ENCODE measurements at regions not wholly inside any gene's neighbourhood (a gene's known extent, or its start where the extent isn't known, plus 50 kb on each side); places are given as distances from the start of the nearest gene placed in this dataset.

GRCh38 chr13:48181482-48182145 is 51.4 kb upstream of the ITM2B start:
- no peak overlapping the region for H3K27ac ChIP-seq (ENCODE audit: low read depth, low read length)
- 77 to 87% (median 84%) methylated on average over 5 of the region's 5 CpGs for WGBS, 3 donors

- no peak overlapping the region for H3K27ac ChIP-seq (ENCODE audit: low read depth, low read length)
- WGBS, 3 donors = 32 to 70% (median 65%) methylated on average over 2 of the region's 2 CpGs
These were observed 54.9 kb upstream of the ITM2B start for GRCh38 chr13:48178126-48178525.

DNA sequence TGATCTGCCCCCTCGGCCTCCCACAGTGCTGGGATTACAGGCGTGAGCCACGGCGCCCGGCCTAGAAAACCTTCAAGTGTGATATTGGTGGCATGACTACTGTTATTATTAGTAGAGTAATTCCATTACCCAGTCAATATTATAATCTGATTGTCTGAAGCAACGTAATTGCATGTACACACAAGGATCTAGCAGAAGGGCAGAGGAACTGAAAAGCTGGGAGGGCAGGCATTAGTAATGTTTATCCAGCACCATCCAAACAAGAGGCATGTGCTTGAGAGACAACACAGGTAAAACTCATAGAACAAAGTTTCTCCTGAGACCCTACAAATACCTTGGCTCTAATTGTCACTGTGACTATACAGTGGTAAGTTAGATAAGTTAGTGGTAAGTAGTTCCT is 56.2 kb upstream of the ITM2B start:
- WGBS, 3 donors = 91 to 98% (median 96%) methylated on average over 6 of the region's 6 CpGs
- no peak overlapping the region for H3K27ac ChIP-seq (ENCODE audit: low read depth, low read length)

DNA sequence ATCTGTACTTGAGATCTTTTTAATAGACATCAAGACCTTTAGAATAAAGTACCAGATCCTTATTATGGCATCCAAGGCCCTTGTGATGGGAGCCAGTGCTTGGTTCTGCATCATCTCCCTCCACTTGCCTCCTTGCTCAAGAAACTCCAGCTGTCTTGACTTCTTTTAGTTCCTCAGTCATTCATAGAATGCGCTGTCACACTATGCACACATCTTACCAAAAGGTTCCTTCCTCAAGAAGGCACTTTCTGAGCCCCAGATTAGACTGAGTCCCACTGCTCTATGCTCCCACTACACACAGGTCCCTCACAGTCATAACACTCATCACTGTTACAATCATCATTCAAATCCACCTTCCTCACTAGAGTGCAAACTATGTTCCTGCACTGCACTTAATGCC is 57.8 kb upstream of the ITM2B start:
- H3K27ac ChIP-seq (ENCODE audit: low read depth, low read length) = no peak overlapping the region
- WGBS, 3 donors = 88 to 98% (median 92%) methylated on average over 1 of the region's 1 CpG

GRCh38 chr13:48167866-48168265 is 65.1 kb upstream of the ITM2B start:
- 76 to 90% (median 86%) methylated on average over 5 of the region's 5 CpGs for WGBS, 3 donors
- H3K27ac ChIP-seq (ENCODE audit: low read depth, low read length) = no peak overlapping the region

- H3K27ac ChIP-seq (ENCODE audit: low read depth, low read length) = no peak overlapping the region
- 56 to 100% (median 95%) methylated on average over 1 of the region's 1 CpG for WGBS, 3 donors
These were observed 67.3 kb upstream of the ITM2B start for GRCh38 chr13:48165727-48166126.

GRCh38 chr13:48165063-48165462 is 67.9 kb upstream of the ITM2B start:
- WGBS, 3 donors = 74 to 92% (median 90%) methylated on average over 1 of the region's 1 CpG

DNA sequence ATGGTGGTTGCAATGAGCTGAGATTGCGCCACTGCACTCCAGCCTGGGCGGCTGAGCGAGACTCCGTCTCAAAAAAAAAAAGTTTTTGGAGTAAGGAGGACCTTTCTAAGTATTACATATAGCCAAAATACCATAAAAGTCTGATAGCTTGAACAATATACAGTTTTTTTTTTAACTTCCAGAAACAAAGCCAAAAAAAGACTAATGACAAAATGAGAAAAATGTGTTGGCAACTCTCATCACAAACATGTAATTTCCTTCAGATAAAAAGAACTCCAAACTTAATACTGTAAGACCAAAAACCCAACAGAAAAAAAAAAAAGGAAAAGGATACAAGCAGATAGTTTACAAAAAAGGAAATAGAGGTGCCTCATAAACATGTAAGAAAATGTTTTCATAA is 68.2 kb upstream of the MED4 start:
- no peak overlapping the region for H3K27ac ChIP-seq (ENCODE audit: low read depth, low read length)
- 40 to 88% (median 49%) methylated on average over 4 of the region's 4 CpGs for WGBS, 3 donors

More at GRCh38 chr13:48165063-48165462, 67.9 kb upstream of the ITM2B start:
- no peak overlapping the region for H3K27ac ChIP-seq (ENCODE audit: low read depth, low read length)

DNA sequence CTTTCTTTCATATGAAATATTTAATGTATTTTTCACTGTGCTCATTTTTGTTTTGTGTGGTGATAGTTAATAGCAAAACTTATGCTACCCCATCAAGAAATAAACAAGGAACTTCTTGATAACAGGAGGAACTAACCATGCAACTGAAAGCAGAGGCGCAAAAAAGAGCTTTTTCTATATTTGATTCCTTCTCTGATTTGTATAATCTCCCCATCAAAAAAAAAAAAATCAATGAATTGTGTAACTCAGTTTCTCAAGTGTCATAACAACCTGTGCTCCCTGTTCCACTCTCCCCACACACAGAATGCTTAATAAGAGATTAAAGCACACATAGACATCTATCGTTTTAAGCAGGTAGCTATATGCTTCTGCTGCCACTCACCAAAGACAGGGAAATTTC is 67.3 kb upstream of the MED4 start:
- no peak overlapping the region for H3K27ac ChIP-seq (ENCODE audit: low read depth, low read length)
- 59 to 78% (median 60%) methylated on average over 2 of the region's 2 CpGs for WGBS, 3 donors

GRCh38 chr13:48161530-48162179 is 66.8 kb upstream of the MED4 start:
- WGBS, 3 donors = 33 to 84% (median 50%) methylated on average over 5 of the region's 5 CpGs

GRCh38 chr13:48160606-48161278 is 65.8 kb upstream of the MED4 start:
- H3K27ac ChIP-seq (ENCODE audit: low read depth, low read length) = peak overlapping the region; percentile 38
- WGBS, 3 donors = 54 to 67% (median 57%) methylated on average over 5 of the region's 5 CpGs

More at GRCh38 chr13:48161530-48162179, 66.8 kb upstream of the MED4 start:
- peak overlapping the region; percentile 38 for H3K27ac ChIP-seq (ENCODE audit: low read depth, low read length)

DNA sequence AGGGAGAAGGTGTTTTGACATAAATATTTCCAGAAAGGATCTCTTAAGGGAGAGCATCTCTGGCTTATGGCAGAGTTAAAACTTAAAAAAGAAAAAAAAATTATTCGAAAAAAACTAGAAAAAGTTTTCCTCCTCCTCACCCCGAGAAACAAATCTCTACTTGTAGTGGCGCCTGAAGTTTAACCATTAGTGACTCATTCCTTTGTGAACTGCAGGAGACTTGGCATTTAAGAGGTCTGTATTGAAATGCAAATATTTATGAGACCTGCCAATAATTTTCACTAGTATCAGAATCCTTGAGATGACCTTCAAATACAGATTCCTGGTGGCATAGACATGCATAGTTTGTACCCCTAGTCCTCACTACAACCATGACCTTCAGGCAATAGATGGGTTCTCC is 64.9 kb upstream of the MED4 start:
- no peak overlapping the region for H3K27ac ChIP-seq (ENCODE audit: low read depth, low read length)
- 59 to 70% (median 70%) methylated on average over 3 of the region's 3 CpGs for WGBS, 3 donors

DNA sequence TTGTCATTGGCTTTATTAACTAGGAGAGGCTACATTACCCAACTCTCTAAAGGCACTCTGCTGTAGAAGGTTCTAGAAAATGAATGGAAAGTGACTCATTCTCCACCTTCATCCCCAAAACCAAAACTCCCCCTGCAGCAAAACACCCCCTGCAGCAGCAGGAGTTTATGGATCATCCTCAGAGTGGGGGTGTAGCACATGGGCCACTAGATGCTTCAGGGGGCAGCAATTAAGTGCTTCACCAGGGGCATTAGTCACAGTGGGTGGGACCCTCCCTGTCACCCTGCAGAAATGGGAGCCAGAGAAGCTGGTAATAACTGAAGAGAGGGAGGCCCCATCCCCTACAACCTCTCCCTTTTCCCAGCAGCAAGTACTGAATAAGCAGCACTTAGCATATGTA is 64.5 kb upstream of the MED4 start:
- no peak overlapping the region for H3K27ac ChIP-seq (ENCODE audit: low read depth, low read length)

DNA sequence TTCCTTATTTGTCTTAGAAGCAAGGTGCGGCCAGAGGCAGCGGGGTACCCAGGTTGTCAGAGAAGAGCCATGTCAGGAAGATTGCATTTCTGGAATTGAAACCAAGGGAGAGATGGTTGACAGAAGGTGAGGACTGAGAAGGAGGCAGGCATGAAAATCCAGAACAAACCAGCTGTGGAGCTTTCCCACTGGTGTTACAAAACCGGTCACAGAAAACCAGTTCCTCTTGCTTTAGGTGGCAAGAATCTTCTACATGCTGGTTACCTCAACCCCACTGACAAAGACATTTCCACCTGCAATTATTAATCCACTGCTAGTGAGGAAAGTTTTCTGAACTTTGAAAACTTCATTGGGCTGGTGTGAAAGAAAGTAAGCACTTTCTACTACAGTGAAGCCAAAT is 64.0 kb upstream of the MED4 start:
- WGBS, 3 donors = 70 to 84% (median 80%) methylated on average over 3 of the region's 3 CpGs
- H3K27ac ChIP-seq (ENCODE audit: low read depth, low read length) = no peak overlapping the region

- 43 to 67% (median 48%) methylated on average over 1 of the region's 1 CpG for WGBS, 3 donors
- no peak overlapping the region for H3K27ac ChIP-seq (ENCODE audit: low read depth, low read length)
These were observed 63.4 kb upstream of the MED4 start for GRCh38 chr13:48158290-48158689.

DNA sequence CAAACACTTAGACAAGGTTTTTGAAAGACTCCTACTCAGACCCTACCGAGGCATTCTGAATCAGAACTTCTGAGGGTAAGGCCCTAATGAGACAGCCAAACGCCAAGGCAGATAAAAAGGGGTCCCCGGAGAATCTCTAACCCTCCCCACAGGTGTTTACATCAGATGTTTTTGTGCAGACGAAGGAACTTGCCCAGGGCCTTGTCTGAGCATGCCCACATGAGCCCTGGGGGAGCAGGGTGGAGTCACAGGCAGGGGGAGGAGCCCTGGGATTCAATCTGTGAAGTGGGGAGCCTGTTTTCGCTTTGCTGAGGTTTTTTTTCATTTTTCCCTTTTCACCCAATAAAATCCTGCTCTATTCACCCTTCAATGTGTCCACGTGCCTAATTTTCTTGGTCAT is 61.6 kb upstream of the MED4 start:
- whole genome bisulfite sequencing, 3 donors = 76 to 80% (median 79%) methylated on average over 6 of the region's 6 CpGs
- H3K27ac ChIP-seq (ENCODE audit: low read depth, low read length) = no peak overlapping the region

DNA sequence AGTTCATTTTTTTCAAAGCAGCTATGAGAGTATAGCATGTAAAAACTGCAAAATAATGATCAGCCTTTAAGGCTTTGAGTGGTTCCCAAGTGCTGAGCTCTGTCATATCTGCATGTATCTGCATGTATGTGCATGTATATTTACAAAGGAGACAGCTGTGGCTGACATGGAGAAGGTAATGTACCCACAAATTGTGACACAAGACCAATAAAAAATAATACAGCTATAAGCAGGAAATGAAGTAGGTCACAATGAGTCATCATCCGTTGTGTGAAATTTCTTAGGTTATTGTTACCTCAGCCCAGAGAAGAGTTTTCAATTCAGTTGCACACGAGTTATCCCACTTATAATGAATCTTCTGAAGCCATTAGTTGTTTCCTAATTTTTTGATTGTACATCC is 60.9 kb upstream of the MED4 start:
- WGBS, 3 donors = 17 to 67% (median 32%) methylated on average over 2 of the region's 2 CpGs
- H3K27ac ChIP-seq (ENCODE audit: low read depth, low read length) = no peak overlapping the region

DNA sequence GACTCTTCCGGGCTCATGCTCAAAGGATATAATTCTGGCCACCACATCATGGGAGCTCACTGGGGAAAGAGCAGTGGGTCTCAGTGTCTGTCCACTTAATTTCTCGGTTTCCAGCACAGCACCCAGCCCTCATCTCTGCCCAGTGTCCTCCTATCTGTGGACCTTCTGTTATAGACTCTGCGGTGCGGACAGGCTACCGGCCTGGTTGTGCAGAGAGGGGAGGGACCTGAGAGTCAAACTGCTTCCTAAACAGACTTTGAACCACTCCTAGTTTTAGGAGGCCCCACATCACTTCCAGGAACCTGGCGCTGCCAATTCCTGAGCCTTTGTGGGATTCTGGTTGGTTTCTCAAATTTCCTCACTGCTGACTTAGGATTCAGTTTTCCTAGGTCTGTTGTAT is 59.8 kb upstream of the MED4 start:
- H3K27ac ChIP-seq (ENCODE audit: low read depth, low read length) = no peak overlapping the region
- 82 to 92% (median 91%) methylated on average over 6 of the region's 6 CpGs for WGBS, 3 donors

DNA sequence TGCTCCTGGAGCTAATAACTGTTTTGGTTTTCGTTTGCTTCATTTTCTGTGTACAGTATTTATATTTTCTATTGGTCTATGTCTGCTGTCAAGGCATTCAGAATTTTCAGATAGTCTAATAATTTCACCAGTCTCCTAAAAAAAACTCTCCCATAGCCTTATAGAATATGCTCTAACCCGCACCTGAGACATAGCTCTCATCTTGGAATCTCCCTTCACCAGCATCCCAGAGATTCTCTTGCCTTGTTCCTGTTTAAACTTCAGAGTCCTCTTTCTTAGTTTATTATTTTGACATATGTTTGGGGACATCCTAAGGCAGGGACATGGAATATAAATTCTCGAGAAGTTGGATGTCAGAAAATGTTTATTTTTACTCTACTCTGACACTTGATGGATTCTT is 58.3 kb upstream of the MED4 start:
- 77 to 92% (median 88%) methylated on average over 3 of the region's 3 CpGs for WGBS, 3 donors
- H3K27ac ChIP-seq (ENCODE audit: low read depth, low read length) = no peak overlapping the region

Measured in adipose tissue (tissue), 3 donors.